SK-N-SH treated with all-trans-retinoic acid at 6 μM for 48 hours (cell line): ENCODE measurements at regions not wholly inside any gene's neighbourhood (a gene's known extent, or its start where the extent isn't known, plus 50 kb on each side); places are given as distances from the start of the nearest gene placed in this dataset.

ENCODE experiments used
- ARNTL ChIP-seq: fragments of 450-650 bp; formaldehyde crosslinking; IDR thresholded peaks from 2 replicates; pipeline ENCODE4 v1.5.0; 2020; ENCODE audit warnings: low read depth, mild to moderate bottlenecking, moderate library complexity, borderline replicate concordance
- ZFP3 ChIP-seq: fragments of 250-450 bp; sonication (Bioruptor Pico); IDR thresholded peaks from 2 replicates; pipeline ENCODE4 v1.5.0; 2020; ENCODE audit warnings: mild to moderate bottlenecking, moderate library complexity
- ZNF565 ChIP-seq: fragments of 450-650 bp; formaldehyde crosslinking; conservative IDR thresholded peaks from 2 replicates; pipeline ENCODE4 v1.5.0; 2020; ENCODE audit warnings: low read depth, mild to moderate bottlenecking, moderate library complexity

DNA sequence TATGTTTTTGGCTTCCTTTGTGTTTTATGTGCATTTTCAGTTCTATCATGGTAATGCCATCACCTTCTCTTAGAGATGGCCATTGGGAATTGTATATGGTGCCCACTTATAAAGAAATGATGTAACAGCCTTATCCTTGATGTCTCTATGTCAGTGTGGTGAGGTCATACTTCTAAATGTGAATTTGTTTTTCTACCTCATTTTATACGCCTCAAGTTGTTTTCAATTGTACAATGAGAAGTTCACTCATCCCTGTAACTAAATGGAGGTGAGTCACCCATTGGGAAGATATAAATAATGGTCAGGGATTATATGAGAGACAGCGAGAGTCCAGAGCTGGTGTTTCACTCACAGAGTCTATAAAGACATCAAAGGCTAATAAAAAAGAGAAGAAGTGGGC, 402.4 kb downstream of the AGTPBP1 start:
- TF ChIP-seq ZFP3 (CRISPR knock-in tag), result no peak
- TF ChIP-seq ARNTL, result no peak
- no peak for TF ChIP-seq ZNF565 (CRISPR knock-in tag)
